Upper lobe of left lung (tissue), 6 donors: ENCODE measurements at regions not wholly inside any gene's neighbourhood (a gene's known extent, or its start where the extent isn't known, plus 50 kb on each side); places are given as distances from the start of the nearest gene placed in this dataset.

Experiments
- ATAC-seq, 2 donors: fragments of 200-7000 bp; cut with Tn5 transposase; one replicate each; pipeline ENCODE4 v1.9.1; 2022; ENCODE audit warnings: mild to moderate bottlenecking in 2 of 2, moderate library complexity in 2 of 2; ENCODE audit not compliant: low FRiP score in 2 of 2
- DNase-seq, 2 donors: peaks; one replicate each; pipeline ENCODE4 v3.0.0-alpha.2; 2019 to 2020
- H3K27ac ChIP-seq, 4 donors: fragments of 200-600 bp; sonication (generic); one replicate each; pipeline ENCODE4 v1.5.1; 2016 to 2019
- H3K27me3 ChIP-seq, 4 donors: fragments of 200-600 bp; sonication (generic); one replicate each; pipeline ENCODE4 v1.5.1; 2017 to 2019
- H3K36me3 ChIP-seq, 4 donors: fragments of 200-600 bp; sonication (generic); one replicate each; pipeline ENCODE4 v1.5.1; 2016 to 2019
- H3K4me1 ChIP-seq, 4 donors: fragments of 200-600 bp; sonication (generic); one replicate each; pipeline ENCODE4 v1.5.1; 2018 to 2019
- H3K4me3 ChIP-seq, 4 donors: fragments of 200-600 bp; sonication (generic); one replicate each; pipeline ENCODE4 v1.5.1; 2017 to 2019; ENCODE audit warnings: mild to moderate bottlenecking in 2 of 4, moderate library complexity in 1 of 4
- H3K9me3 ChIP-seq, 4 donors: fragments of 200-600 bp; sonication (generic); one replicate each; pipeline ENCODE4 v1.5.1; 2018 to 2019
- CTCF ChIP-seq, 6 experiments: fragments of 450-650 bp in 4 of 6; fragments of 200-600 bp in 2 of 6; sonication (generic) in 2 of 6; IDR thresholded peaks; one replicate each; pipeline ENCODE4 v1.5.1; 2016 to 2019; ENCODE audit warnings: antibody characterized with exemption in 6 of 6
- EP300 ChIP-seq, 4 donors: sonication (generic); formaldehyde crosslinking; IDR thresholded peaks; one replicate each; pipeline ENCODE4 v1.5.1; 2017; ENCODE audit warnings: antibody characterized with exemption in 4 of 4, control low read depth in 2 of 4
- POLR2A ChIP-seq, 4 donors: fragments of 450-650 bp; IDR thresholded peaks; one replicate each; pipeline ENCODE4 v1.5.1; 2016 to 2017; ENCODE audit warnings: antibody characterized with exemption in 4 of 4, mild to moderate bottlenecking in 2 of 4
- POLR2AphosphoS5 ChIP-seq, 2 donors: sonication (generic); formaldehyde crosslinking; IDR thresholded peaks; one replicate each; pipeline ENCODE4 v1.5.1; 2017; ENCODE audit warnings: antibody characterized with exemption in 2 of 2
- WGBS, 2 donors: methylation state at CpG; one replicate each; pipeline ENCODE4 v1.1.5; 2017 to 2018; 5-methylcytosine and 5-hydroxymethylcytosine counted together
- donor health status: DM: no; HTN: no; CAD: no; lungs with moderate emphysema.
- donor health status: DM: no; HTN: yes; CAD: no; lungs with severe emphysema.

GRCh38 chr1:181160322-181160721, 71.8 kb downstream of the IER5 start:
- Histone ChIP-seq H3K4me3 (no peak overlapping the region), H3K9me3 (peaks cover 0 to 13% (median 11%) of the 10 kb centered on the region in 4 donors), H3K4me1 (peaks cover 15 to 25% (median 23%) of the 10 kb centered on the region in 4 donors), H3K27ac (no peak overlapping the region), H3K36me3 (no peaks in the 10 kb centered on the region), H3K27me3 (no peaks in the 10 kb centered on the region)
- no peak for ATAC-seq
- WGBS, 2 donors, result 85 to 97% methylated on average over 3 of the region's 3 CpGs
- DNase-seq, result no peak
- TF ChIP-seq POLR2AphosphoS5 (IDR thresholded peaks at IDR 0.05) (no peak), CTCF (IDR thresholded peaks at IDR 0.05) (no peak), EP300 (IDR thresholded peaks at IDR 0.05) (no peak), POLR2A (IDR thresholded peaks at IDR 0.05) (no peak)

- no peak overlapping the region for H3K27ac ChIP-seq
- H3K4me3 ChIP-seq, result no peak overlapping the region
- TF ChIP-seq CTCF (IDR thresholded peaks at IDR 0.05) (no peak), POLR2AphosphoS5 (IDR thresholded peaks at IDR 0.05) (no peak), POLR2A (IDR thresholded peaks at IDR 0.05) (no peak), EP300 (IDR thresholded peaks at IDR 0.05) (no peak)
- H3K9me3 ChIP-seq, result peaks cover 0 to 13% (median 11%) of the 10 kb centered on the region in 4 donors
- no peaks in the 10 kb centered on the region for H3K27me3 ChIP-seq
- no peaks in the 10 kb centered on the region for H3K36me3 ChIP-seq
- 76 to 85% methylated on average over 14 to 15 of the region's 15 CpGs for WGBS, 2 donors
- peaks cover 15 to 27% (median 24%) of the 10 kb centered on the region in 4 donors for H3K4me1 ChIP-seq
- DNase-seq (no peak), ATAC-seq (peak; percentile 13)
Observed at GRCh38 chr1:181160998-181161870, 72.7 kb downstream of the IER5 start.

GRCh38 chr1:181163662-181164061, 75.2 kb downstream of the IER5 start:
- no peaks in the 10 kb centered on the region for H3K36me3 ChIP-seq
- H3K27ac ChIP-seq, result no peak overlapping the region
- H3K27me3 ChIP-seq, result no peaks in the 10 kb centered on the region
- no peak overlapping the region for H3K4me3 ChIP-seq
- no peak for ATAC-seq
- peaks cover 17 to 33% (median 27%) of the 10 kb centered on the region in 4 donors for H3K4me1 ChIP-seq
- H3K9me3 ChIP-seq, result peaks cover 0 to 13% (median 11%) of the 10 kb centered on the region in 4 donors
- TF ChIP-seq EP300 (IDR thresholded peaks at IDR 0.05) (no peak), POLR2AphosphoS5 (IDR thresholded peaks at IDR 0.05) (no peak), POLR2A (IDR thresholded peaks at IDR 0.05) (no peak), CTCF (IDR thresholded peaks at IDR 0.05) (no peak)
- DNase-seq, result no peak

DNA sequence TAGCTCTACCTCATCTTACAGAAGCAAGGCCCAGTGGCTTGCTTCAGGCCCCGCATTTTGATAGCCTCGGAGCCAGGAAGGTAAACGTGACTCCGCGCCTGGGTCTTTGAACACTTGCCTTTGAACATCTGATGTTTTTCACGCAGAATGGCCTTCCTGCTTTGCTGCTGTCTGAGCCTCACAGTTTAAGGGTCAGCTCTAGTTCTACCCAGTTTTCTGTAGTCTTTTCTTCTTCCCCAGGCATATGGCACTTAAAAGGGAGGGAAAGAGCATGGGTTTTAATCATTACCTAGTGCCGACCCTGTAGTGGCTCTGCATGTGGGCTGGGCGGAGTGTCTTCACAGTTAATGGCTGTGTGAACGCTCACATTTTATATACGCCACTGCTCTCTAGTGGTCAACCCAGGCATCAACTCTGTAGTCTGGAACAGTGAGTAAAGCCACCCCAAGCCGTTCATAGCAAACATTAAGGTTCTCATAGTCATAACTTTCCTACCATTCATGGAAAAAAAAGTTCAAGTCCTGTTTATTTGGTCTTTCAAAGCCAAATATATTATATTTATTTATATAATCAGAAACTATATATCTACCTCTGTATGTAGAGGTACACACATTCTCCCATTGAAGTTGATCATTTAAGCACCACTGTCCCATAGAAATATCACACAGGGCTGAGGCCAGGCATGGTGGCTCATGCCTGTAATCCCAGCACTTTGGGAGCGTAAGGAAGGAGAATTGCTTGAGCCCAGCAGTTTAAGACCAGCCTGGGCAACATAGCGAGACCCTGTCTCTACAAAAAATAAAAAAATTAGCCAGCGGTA, 78.1 kb downstream of the IER5 start:
- Histone ChIP-seq H3K9me3 (peaks cover 0 to 13% (median 11%) of the 10 kb centered on the region in 4 donors), H3K4me1 (peaks cover 3 to 8% (median 4%) of the 10 kb centered on the region in 4 donors), H3K27me3 (no peaks in the 10 kb centered on the region), H3K36me3 (no peaks in the 10 kb centered on the region), H3K27ac (no peak overlapping the region), H3K4me3 (no peak overlapping the region)
- ATAC-seq (peak; percentile 92 to 96), DNase-seq (peak in 1 of 2 donors; percentile 60)
- no peak for TF ChIP-seq POLR2A (IDR thresholded peaks at IDR 0.05)
- peak; percentile 71 to 85 (median 80) for TF ChIP-seq CTCF (IDR thresholded peaks at IDR 0.05)
- WGBS, 2 donors, result 38 to 40% methylated on average over 14 of the region's 14 CpGs
